Uterus (tissue), 2 donors: ENCODE measurements at regions not wholly inside any gene's neighbourhood (a gene's known extent, or its start where the extent isn't known, plus 50 kb on each side); places are given as distances from the start of the nearest gene placed in this dataset.

Experiments used
- CTCF ChIP-seq, 4 experiments: fragments of 200-600 bp in 2 of 4; fragments of 450-650 bp in 2 of 4; sonication (generic) in 2 of 4; IDR thresholded peaks; one replicate each; pipeline ENCODE4 v1.5.1; 2016 to 2019; ENCODE audit warnings: antibody characterized with exemption in 4 of 4, mild to moderate bottlenecking in 2 of 4, moderate library complexity in 1 of 4
- POLR2A ChIP-seq, 2 donors: fragments of 450-650 bp; IDR thresholded peaks; one replicate each; pipeline ENCODE4 v1.6.1; 2016; ENCODE audit warnings: antibody characterized with exemption in 2 of 2, mild to moderate bottlenecking in 1 of 2, moderate library complexity in 1 of 2

DNA sequence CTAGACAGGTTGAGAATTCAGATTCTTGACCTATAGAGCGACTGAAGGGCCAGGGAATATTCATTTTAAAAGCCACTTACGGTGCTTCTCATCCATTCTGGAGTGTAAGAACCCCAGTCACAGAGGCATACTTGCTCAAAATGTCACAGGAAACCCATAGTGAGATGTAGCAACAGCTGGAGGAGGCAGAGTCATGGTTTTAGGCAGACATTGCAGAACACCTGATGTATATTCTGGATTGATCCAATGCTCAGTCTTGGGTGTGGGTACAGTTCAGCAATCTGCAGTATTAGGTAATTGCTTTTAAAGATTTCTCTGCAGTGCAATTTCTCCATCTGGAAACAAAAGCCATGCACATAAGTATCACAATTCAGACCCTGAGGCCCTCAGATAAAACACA is 137.4 kb upstream of the SLC22A23 start:
- no peak for TF ChIP-seq POLR2A (IDR thresholded peaks at IDR 0.05)
- TF ChIP-seq CTCF (IDR thresholded peaks at IDR 0.05), result no peak
